ENCODE measurements at regions not wholly inside any gene's neighbourhood (a gene's known extent, or its start where the extent isn't known, plus 50 kb on each side); places are given as distances from the start of the nearest gene placed in this dataset.

DNA sequence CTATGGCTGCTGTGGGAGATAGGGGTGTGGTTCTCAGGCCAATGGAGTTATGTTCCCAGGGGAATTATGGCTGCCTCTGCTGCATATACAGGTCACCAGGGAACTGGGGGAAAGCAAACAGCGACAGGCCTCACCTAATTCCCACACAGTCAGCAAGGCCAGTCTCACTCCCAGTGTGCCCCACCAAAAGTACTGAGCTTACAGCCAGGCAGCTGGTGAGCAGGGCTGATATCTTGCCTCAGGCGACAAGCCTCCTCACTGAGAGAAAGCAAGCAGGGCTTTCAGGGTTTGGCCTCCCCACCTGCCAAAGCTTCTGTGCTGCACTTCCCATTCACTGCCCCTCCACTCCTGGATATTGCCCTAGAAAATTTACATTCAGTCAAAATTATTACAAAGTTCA, 273.8 kb upstream of the TARS1 start:
- TF ChIP-seq, protein P1, sequence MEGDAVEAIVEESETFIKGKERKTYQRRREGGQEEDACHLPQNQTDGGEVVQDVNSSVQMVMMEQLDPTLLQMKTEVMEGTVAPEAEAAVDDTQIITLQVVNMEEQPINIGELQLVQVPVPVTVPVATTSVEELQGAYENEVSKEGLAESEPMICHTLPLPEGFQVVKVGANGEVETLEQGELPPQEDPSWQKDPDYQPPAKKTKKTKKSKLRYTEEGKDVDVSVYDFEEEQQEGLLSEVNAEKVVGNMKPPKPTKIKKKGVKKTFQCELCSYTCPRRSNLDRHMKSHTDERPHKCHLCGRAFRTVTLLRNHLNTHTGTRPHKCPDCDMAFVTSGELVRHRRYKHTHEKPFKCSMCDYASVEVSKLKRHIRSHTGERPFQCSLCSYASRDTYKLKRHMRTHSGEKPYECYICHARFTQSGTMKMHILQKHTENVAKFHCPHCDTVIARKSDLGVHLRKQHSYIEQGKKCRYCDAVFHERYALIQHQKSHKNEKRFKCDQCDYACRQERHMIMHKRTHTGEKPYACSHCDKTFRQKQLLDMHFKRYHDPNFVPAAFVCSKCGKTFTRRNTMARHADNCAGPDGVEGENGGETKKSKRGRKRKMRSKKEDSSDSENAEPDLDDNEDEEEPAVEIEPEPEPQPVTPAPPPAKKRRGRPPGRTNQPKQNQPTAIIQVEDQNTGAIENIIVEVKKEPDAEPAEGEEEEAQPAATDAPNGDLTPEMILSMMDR (IDR thresholded peaks at IDR 0.05; ENCODE audit: low read length): no peak
- TF ChIP-seq EZH2phosphoT487 (IDR thresholded peaks at IDR 0.05; ENCODE audit: low read length): no peak
